Hepatocyte (in vitro differentiated cells): ENCODE measurements at regions not wholly inside any gene's neighbourhood (a gene's known extent, or its start where the extent isn't known, plus 50 kb on each side); places are given as distances from the start of the nearest gene placed in this dataset.

Experiments
- DNase-seq: peaks from one replicate; pipeline ENCODE4 v3.0.0-alpha.2; 2016; ENCODE audit warnings: low spot score
- H2AFZ ChIP-seq: fragments of 200-600 bp; sonication (generic); 2 replicates; pipeline ENCODE4 v1.6.0; 2016; ENCODE audit warnings: antibody characterized with exemption, mild to moderate bottlenecking
- H3K27ac ChIP-seq: fragments of 200-600 bp; sonication (generic); 2 replicates; pipeline ENCODE4 v1.5.1; 2016; ENCODE audit warnings: mild to moderate bottlenecking
- H3K27me3 ChIP-seq: fragments of 200-600 bp; sonication (generic); 2 replicates; pipeline ENCODE4 v1.6.1; 2016
- H3K36me3 ChIP-seq: fragments of 200-600 bp; sonication (generic); replicated peaks from 2 replicates; pipeline ENCODE4 v1.5.1; 2016; ENCODE audit warnings: low read depth; ENCODE audit not compliant: insufficient read depth
- H3K4me1 ChIP-seq: fragments of 200-600 bp; sonication (generic); 2 replicates; pipeline ENCODE4 v1.5.1; 2016; ENCODE audit warnings: mild to moderate bottlenecking, moderate library complexity; ENCODE audit not compliant: insufficient read depth
- H3K4me2 ChIP-seq: fragments of 200-600 bp; sonication (generic); 2 replicates; pipeline ENCODE4 v1.6.0; 2016
- H3K4me3 ChIP-seq: fragments of 200-600 bp; sonication (generic); 2 replicates; pipeline ENCODE4 v1.5.1; 2016; ENCODE audit warnings: mild to moderate bottlenecking
- H3K79me2 ChIP-seq: fragments of 200-600 bp; sonication (generic); 2 replicates; pipeline ENCODE4 v1.6.0; 2017; ENCODE audit warnings: mild to moderate bottlenecking
- H3K9me2 ChIP-seq: fragments of 200-600 bp; sonication (generic); replicated peaks from 2 replicates; pipeline ENCODE4 v1.6.0; 2017; ENCODE audit warnings: mild to moderate bottlenecking; ENCODE audit not compliant: insufficient read depth
- H3K9me3 ChIP-seq: fragments of 200-600 bp; sonication (generic); 2 replicates; pipeline ENCODE4 v1.5.1; 2016; ENCODE audit warnings: low read depth, mild to moderate bottlenecking
- H4K20me1 ChIP-seq: fragments of 200-600 bp; sonication (generic); 2 replicates; pipeline ENCODE4 v1.6.0; 2016; ENCODE audit warnings: mild to moderate bottlenecking; ENCODE audit not compliant: insufficient read depth, poor library complexity, severe bottlenecking
- CTCF ChIP-seq: fragments of 200-600 bp; sonication (generic); IDR thresholded peaks from 2 replicates; pipeline ENCODE4 v1.5.1; 2016; ENCODE audit warnings: antibody characterized with exemption, mild to moderate bottlenecking; ENCODE audit not compliant: poor library complexity
- EZH2 ChIP-seq: fragments of 200-600 bp; sonication (generic); IDR thresholded peaks from 2 replicates; pipeline ENCODE4 v1.6.1; 2016; ENCODE audit warnings: antibody characterized with exemption, mild to moderate bottlenecking, borderline replicate concordance
- EZH2phosphoT487 ChIP-seq: fragments of 200-600 bp; sonication (generic); IDR thresholded peaks from one replicate; pipeline ENCODE4 v1.6.1; 2018; ENCODE audit warnings: antibody characterized with exemption, mild to moderate bottlenecking, low read depth, moderate library complexity; ENCODE audit not compliant: unreplicated experiment, severe bottlenecking
- WGBS: methylation state at CpG from one replicate; pipeline ENCODE4 v1.1.6; 2016; ENCODE audit warnings: low lambda C conversion rate; ENCODE audit errors: missing lambda C conversion rate; 5-methylcytosine and 5-hydroxymethylcytosine counted together

GRCh38 chr1:165138960-165139359, 217.6 kb downstream of the LMX1A start:
- peak overlapping the region; percentile 16 for H3K27ac ChIP-seq
- 93% methylated on average over 1 of the region's 1 CpG for WGBS
- no peak for DNase-seq
- H2AFZ ChIP-seq: no peak overlapping the region
- TF ChIP-seq EZH2phosphoT487 (no peak), EZH2 (no peak), CTCF (no peak)
- no peak overlapping the region for H3K4me3 ChIP-seq
- no peaks in the 10 kb centered on the region for H3K36me3 ChIP-seq
- no peaks in the 10 kb centered on the region for H3K79me2 ChIP-seq
- H3K9me3 ChIP-seq: no peaks in the 10 kb centered on the region
- no peaks in the 10 kb centered on the region for H4K20me1 ChIP-seq
- no peak overlapping the region for H3K4me2 ChIP-seq
- H3K4me1 ChIP-seq: no peaks in the 10 kb centered on the region
- H3K9me2 ChIP-seq: no peaks in the 10 kb centered on the region
- peaks cover 51% of the 10 kb centered on the region for H3K27me3 ChIP-seq

DNA sequence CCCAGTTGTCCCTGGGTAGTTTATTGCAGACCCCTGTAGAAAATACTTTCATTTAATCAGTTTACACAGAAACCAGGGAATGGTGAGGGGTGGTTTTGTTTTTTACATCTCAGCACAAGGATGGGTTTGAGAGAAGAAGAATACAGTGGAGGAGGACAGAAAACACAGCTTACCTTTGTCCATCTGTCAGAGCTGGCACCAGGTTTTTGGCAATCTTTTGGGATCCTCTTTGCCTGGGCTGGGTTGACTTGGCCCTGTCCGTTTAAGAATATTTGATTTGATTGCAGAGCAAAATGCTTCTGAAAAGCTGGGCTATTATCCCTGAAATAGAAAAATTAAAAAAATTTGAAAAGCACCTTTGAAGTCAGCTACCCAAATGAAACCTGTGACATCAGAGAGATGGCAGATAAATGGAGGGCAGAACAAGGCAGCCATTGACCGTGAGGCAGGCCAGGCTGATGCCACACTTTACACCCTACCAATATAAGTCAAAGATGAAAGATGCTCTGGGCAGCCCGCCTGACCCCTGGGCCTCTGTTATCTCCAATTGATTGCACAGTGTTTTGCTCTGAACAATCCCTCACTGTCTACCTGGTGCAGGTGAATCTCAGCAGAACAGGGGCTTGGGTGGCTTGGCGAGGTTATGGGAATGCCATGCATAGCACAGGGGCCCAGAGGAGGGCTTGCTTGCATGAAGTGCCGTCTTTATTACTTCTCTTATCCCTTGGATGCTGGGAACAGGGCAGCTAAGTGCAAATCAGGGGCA, 218.8 kb downstream of the LMX1A start:
- H3K27me3 ChIP-seq: peaks cover 40% of the 10 kb centered on the region
- no peaks in the 10 kb centered on the region for H3K79me2 ChIP-seq
- H3K27ac ChIP-seq: peak overlapping the region; percentile 51
- H3K4me1 ChIP-seq: no peaks in the 10 kb centered on the region
- H3K9me3 ChIP-seq: no peaks in the 10 kb centered on the region
- no peaks in the 10 kb centered on the region for H3K9me2 ChIP-seq
- H2AFZ ChIP-seq: no peak overlapping the region
- no peaks in the 10 kb centered on the region for H3K36me3 ChIP-seq
- 63% methylated on average over 5 of the region's 5 CpGs for WGBS
- H3K4me3 ChIP-seq: no peak overlapping the region
- no peaks in the 10 kb centered on the region for H4K20me1 ChIP-seq
- no peak overlapping the region for H3K4me2 ChIP-seq
- DNase-seq: peak; percentile 20
- TF ChIP-seq CTCF (no peak), EZH2 (no peak), EZH2phosphoT487 (no peak)

GRCh38 chr1:165134431-165134830, 222.1 kb downstream of the LMX1A start:
- TF ChIP-seq CTCF (no peak), EZH2 (no peak), EZH2phosphoT487 (no peak)
- H3K27me3 ChIP-seq: peaks cover 23% of the 10 kb centered on the region
- 87% methylated on average over 4 of the region's 4 CpGs for WGBS
- no peak for DNase-seq
- no peaks in the 10 kb centered on the region for H3K4me1 ChIP-seq
- no peak overlapping the region for H3K4me2 ChIP-seq
- no peaks in the 10 kb centered on the region for H4K20me1 ChIP-seq
- H3K27ac ChIP-seq: no peak overlapping the region
- no peaks in the 10 kb centered on the region for H3K36me3 ChIP-seq
- no peak overlapping the region for H3K4me3 ChIP-seq
- H3K9me3 ChIP-seq: no peaks in the 10 kb centered on the region
- no peaks in the 10 kb centered on the region for H3K79me2 ChIP-seq
- no peaks in the 10 kb centered on the region for H3K9me2 ChIP-seq
- H2AFZ ChIP-seq: no peak overlapping the region
